IMR-90 (cell line): ENCODE measurements at regions not wholly inside any gene's neighbourhood (a gene's known extent, or its start where the extent isn't known, plus 50 kb on each side); places are given as distances from the start of the nearest gene placed in this dataset.

Source experiments
- ATAC-seq: fragments of 200-7000 bp; cut with Tn5 transposase; 2 replicates; pipeline ENCODE4 v1.9.1; 2020; ENCODE audit warnings: low read depth, mild to moderate bottlenecking, moderate library complexity
- BruUV-seq: library from RNA; stranded (reverse); fragments of 400-500 nt; replicated peaks from 2 replicates; lab custom pipeline; 2021; lab: Mats Ljungman, UMichigan
- CTCF ChIA-PET: fragments of 300-600 bp; formaldehyde crosslinking; extraction: SDS; loops from one replicate; lab custom pipeline; 2021; ENCODE audit warnings: antibody characterized with exemption; lab: Yijun Ruan, JAX
- POLR2A ChIA-PET: fragments of 300-600 bp; sonication (Branson Sonifier 250); formaldehyde crosslinking; loops from one replicate; lab custom pipeline; 2022; ENCODE audit warnings: antibody characterized with exemption; ENCODE audit not compliant: unreplicated experiment; lab: Charles Lee
- DNase-seq: peaks from one replicate; pipeline ENCODE4 v3.0.0; 2013
- H2AFZ ChIP-seq: replicated peaks from 2 replicates; pipeline ENCODE3; 2013; ENCODE audit warnings: low read length, mild to moderate bottlenecking; ENCODE audit not compliant: poor library complexity
- H2AK5ac ChIP-seq: 2 replicates; pipeline ENCODE4 v1.6.1; 2013; ENCODE audit warnings: low read depth, low read length, inconsistent platforms
- H2AK9ac ChIP-seq: replicated peaks from 2 replicates; pipeline ENCODE3; 2013; ENCODE audit warnings: mild to moderate bottlenecking, low read depth, low read length, moderate library complexity; ENCODE audit not compliant: poor library complexity
- H2BK120ac ChIP-seq: 2 replicates; pipeline ENCODE4 v1.6.1; 2013; ENCODE audit warnings: low read depth, low read length, inconsistent platforms
- H2BK15ac ChIP-seq: 3 replicates; pipeline ENCODE4 v1.6.1; 2013; ENCODE audit warnings: low read depth, low read length, inconsistent platforms
- H2BK20ac ChIP-seq: 2 replicates; pipeline ENCODE4 v1.6.1; 2013; ENCODE audit warnings: low read depth, mild to moderate bottlenecking, inconsistent platforms, low read length, moderate library complexity
- H2BK5ac ChIP-seq: 2 replicates; pipeline ENCODE4 v1.6.1; 2013; ENCODE audit warnings: mild to moderate bottlenecking, low read depth, low read length, inconsistent platforms; ENCODE audit not compliant: poor library complexity, severe bottlenecking
- H3K14ac ChIP-seq: replicated peaks from 2 replicates; pipeline ENCODE4 v1.6.1; 2013; ENCODE audit warnings: low read depth, low read length, inconsistent platforms
- H3K18ac ChIP-seq: 2 replicates; pipeline ENCODE4 v1.6.1; 2013; ENCODE audit warnings: low read depth, low read length, control low read depth
- H3K23ac ChIP-seq: 2 replicates; pipeline ENCODE4 v1.6.1; 2013; ENCODE audit warnings: low read depth, low read length, inconsistent platforms
- H3K27ac ChIP-seq: 2 replicates; pipeline ENCODE4 v1.5.1; 2013; ENCODE audit warnings: mild to moderate bottlenecking, control low read depth, low read length; ENCODE audit not compliant: insufficient read depth
- H3K27me3 ChIP-seq: 2 replicates; pipeline ENCODE4 v1.6.1; 2013; ENCODE audit warnings: low read length; ENCODE audit not compliant: control insufficient read depth, insufficient read depth
- H3K36me3 ChIP-seq: 2 replicates; pipeline ENCODE4 v1.6.1; 2013; ENCODE audit warnings: low read length, mixed read lengths; ENCODE audit not compliant: control insufficient read depth, insufficient read depth
- H3K4ac ChIP-seq: 2 replicates; pipeline ENCODE4 v1.6.1; 2013; ENCODE audit warnings: low read depth, low read length, inconsistent platforms
- H3K4me1 ChIP-seq: 2 replicates; pipeline ENCODE4 v1.6.1; 2013; ENCODE audit warnings: low read length, mixed read lengths; ENCODE audit not compliant: control insufficient read depth, insufficient read depth
- H3K4me2 ChIP-seq: 2 replicates; pipeline ENCODE4 v1.6.1; 2013; ENCODE audit warnings: low read depth, mild to moderate bottlenecking, control low read depth, low read length, moderate library complexity
- H3K4me3 ChIP-seq: 2 replicates; pipeline ENCODE4 v1.5.1; 2013; ENCODE audit warnings: low read depth, mild to moderate bottlenecking, control low read depth, low read length, moderate library complexity; ENCODE audit not compliant: insufficient read depth
- H3K56ac ChIP-seq: 2 replicates; pipeline ENCODE4 v1.6.1; 2013; ENCODE audit warnings: low read length, inconsistent platforms; ENCODE audit not compliant: insufficient read depth; ENCODE audit errors: extremely low read depth
- H3K79me1 ChIP-seq, 2 experiments: 2 replicates each; pipeline ENCODE4 v1.6.1; 2013; ENCODE audit warnings: low read length in 2 of 2, inconsistent platforms in 1 of 2, low read depth in 1 of 2
- H3K9ac ChIP-seq: 2 replicates; pipeline ENCODE4 v1.6.1; 2013; ENCODE audit warnings: low read depth, low read length, control low read depth
- H3K9me1 ChIP-seq: 2 replicates; pipeline ENCODE4 v1.6.1; 2013; ENCODE audit warnings: low read length, inconsistent platforms; ENCODE audit not compliant: insufficient read depth
- H3K9me3 ChIP-seq: 2 replicates; pipeline ENCODE4 v1.6.1; 2013; ENCODE audit warnings: low read length; ENCODE audit not compliant: control insufficient read depth, insufficient read depth
- H4K20me1 ChIP-seq: 2 replicates; pipeline ENCODE4 v1.6.1; 2013; ENCODE audit warnings: low read length, inconsistent platforms; ENCODE audit not compliant: insufficient read depth
- H4K5ac ChIP-seq: 2 replicates; pipeline ENCODE4 v1.6.1; 2013; ENCODE audit warnings: mild to moderate bottlenecking, low read depth, low read length, control low read depth
- H4K8ac ChIP-seq, 2 experiments: 2 replicates each; pipeline ENCODE4 v1.6.1; 2013; ENCODE audit warnings: low read depth in 2 of 2, low read length in 2 of 2, control low read depth in 1 of 2, inconsistent platforms in 1 of 2
- H4K91ac ChIP-seq: 2 replicates; pipeline ENCODE4 v1.6.1; 2013; ENCODE audit warnings: low read depth, low read length, inconsistent platforms; ENCODE audit not compliant: insufficient read depth
- CTCF ChIP-seq: conservative IDR thresholded peaks from 2 replicates; pipeline ENCODE4 v1.5.1; 2012; ENCODE audit warnings: mild to moderate bottlenecking, low read depth, low read length, improper control_type of control experiment
- RFX5 ChIP-seq: IDR thresholded peaks from 2 replicates; pipeline ENCODE4 v1.8.0; 2012; ENCODE audit warnings: low read depth, mild to moderate bottlenecking, low read length, moderate library complexity
- SMC3 ChIP-seq: fragments of 150-350 bp; IDR thresholded peaks from 2 replicates; pipeline ENCODE4 v1.6.1; 2016; ENCODE audit warnings: low read depth, mild to moderate bottlenecking, antibody characterized with exemption, low read length, moderate library complexity
- USF2 ChIP-seq: fragments of 150-350 bp; IDR thresholded peaks from 2 replicates; pipeline ENCODE4 v1.6.1; 2017; ENCODE audit warnings: mild to moderate bottlenecking, antibody characterized with exemption, low read length, low read depth
- WGBS, 2 experiments: methylation state at CpG; one replicate each; pipeline versions ENCODE4 v1.1.5 to v1.1.7; 2013; ENCODE audit warnings: missing lambda C conversion rate in 2 of 2; ENCODE audit not compliant: insufficient read length in 1 of 2; ENCODE audit errors: extremely low coverage in 2 of 2; 5-methylcytosine and 5-hydroxymethylcytosine counted together
- dilution Hi-C: fragments of 300-500 bp; cut with HindIII; formaldehyde crosslinking; loops from one replicate; pipeline ENCODE4 v1.14.3; 2018; ENCODE audit warnings: low sequenced_read_pairs; ENCODE audit not compliant: unreplicated experiment
- in situ Hi-C: fragments of 300-500 bp; cut with MboI; formaldehyde crosslinking; loops from 3 replicates; pipeline ENCODE4 v1.14.3; 2019; ENCODE audit warnings: low sequenced_read_pairs, inconsistent platforms, mixed read lengths
- intact Hi-C: fragments of 100-400 bp; cut with micrococcal nuclease; formaldehyde crosslinking; loops from 2 replicates; pipeline ENCODE4 v1.10.0; 2022

- no peak overlapping the region for H4K5ac ChIP-seq
- H3K9ac ChIP-seq, result no peak overlapping the region
- in situ Hi-C loops, result no loop called here
- no peaks in the 10 kb centered on the region for H3K79me1 ChIP-seq
- TF ChIP-seq CTCF (no peak), RFX5 (no peak), SMC3 (no peak), USF2 (no peak)
- H3K27me3 ChIP-seq, result no peaks in the 10 kb centered on the region
- intact Hi-C loops, result no loop called here
- H2AFZ ChIP-seq, result no peak overlapping the region
- no peak overlapping the region for H3K14ac ChIP-seq
- no peak overlapping the region for H2AK9ac ChIP-seq
- H2AK5ac ChIP-seq, result no peak overlapping the region
- H3K36me3 ChIP-seq, result no peaks in the 10 kb centered on the region
- ChIA-PET CTCF (interaction anchor here (0.5 kb wide), 1 partner anchor 37 kb away, joined by 6 read pairs; no protein-coding TSS in a partner anchor), POLR2A (no interaction called here)
- H2BK120ac ChIP-seq, result no peak overlapping the region
- no peaks in the 10 kb centered on the region for H4K20me1 ChIP-seq
- H3K4me1 ChIP-seq, result no peaks in the 10 kb centered on the region
- no peak overlapping the region for H3K4me2 ChIP-seq
- no peak overlapping the region for H2BK15ac ChIP-seq
- H3K4ac ChIP-seq, result no peak overlapping the region
- H3K9me1 ChIP-seq, result no peaks in the 10 kb centered on the region
- ATAC-seq (no peak), DNase-seq (no peak)
- H3K9me3 ChIP-seq, result 0 out of 2 replicates have a peak, but pooled peaks cover 2% of the 10 kb centered on the region
- no CpG with 5 or more reads among the region's 5 CpGs for WGBS, 2 experiments
- H2BK5ac ChIP-seq, result no peak overlapping the region
- H4K8ac ChIP-seq, result no peak overlapping the region
- H3K56ac ChIP-seq, result no peak overlapping the region
- dilution Hi-C loops, result no loop called here
- no peak overlapping the region for H2BK20ac ChIP-seq
- H3K27ac ChIP-seq, result no peak overlapping the region
- H3K18ac ChIP-seq, result no peak overlapping the region
- BruUV-seq, result no TSS peak
- no peak overlapping the region for H3K23ac ChIP-seq
- H3K4me3 ChIP-seq, result no peak overlapping the region
- H4K91ac ChIP-seq, result no peak overlapping the region
These were observed 415.6 kb upstream of the FBXO33 start for GRCh38 chr14:39847852-39848251.
